HEK293T (cell line): ENCODE measurements at regions not wholly inside any gene's neighbourhood (a gene's known extent, or its start where the extent isn't known, plus 50 kb on each side); places are given as distances from the start of the nearest gene placed in this dataset.
A peak's percentile ranks its signal among the peaks of the same experiment; 100 is the strongest.

Source experiments
- CTCF ChIA-PET: fragments of 350-600 bp; formaldehyde crosslinking; extraction: SDS; loops from one replicate; lab custom pipeline; 2021; ENCODE audit warnings: antibody characterized with exemption, inconsistent platforms; lab: Yijun Ruan, JAX
- POLR2A ChIA-PET: fragments of 350-600 bp; formaldehyde crosslinking; extraction: SDS; loops from one replicate; lab custom pipeline; 2020; ENCODE audit warnings: antibody characterized with exemption, inconsistent platforms; lab: Yijun Ruan, JAX
- DNase-seq: peaks from one replicate; pipeline ENCODE4 v3.0.0; 2012; ENCODE audit warnings: mixed read lengths; ENCODE audit errors: extremely low spot score
- ARNT ChIP-seq: fragments of 450-650 bp; IDR thresholded peaks from 2 replicates; pipeline ENCODE4 v1.6.1; 2017; ENCODE audit warnings: mild to moderate bottlenecking
- BHLHE40 ChIP-seq: fragments of 450-650 bp; IDR thresholded peaks from 2 replicates; pipeline ENCODE4 v1.6.1; 2016; ENCODE audit warnings: mild to moderate bottlenecking, moderate library complexity, borderline replicate concordance
- CTBP1 ChIP-seq: fragments of 450-650 bp; IDR thresholded peaks from 2 replicates; pipeline ENCODE4 v1.6.1; 2016; ENCODE audit warnings: borderline replicate concordance
- ELF4 ChIP-seq: fragments of 450-650 bp; IDR thresholded peaks from 2 replicates; pipeline ENCODE4 v1.6.1; 2017; ENCODE audit warnings: antibody characterized with exemption
- FOXA1 ChIP-seq: fragments of 450-650 bp; IDR thresholded peaks from 2 replicates; pipeline ENCODE4 v1.6.1; 2016; ENCODE audit warnings: mild to moderate bottlenecking
- FOXK2 ChIP-seq: fragments of 450-650 bp; IDR thresholded peaks from 2 replicates; pipeline ENCODE4 v1.6.1; 2016; ENCODE audit warnings: mild to moderate bottlenecking
- FOXM1 ChIP-seq: fragments of 450-650 bp; IDR thresholded peaks from 2 replicates; pipeline ENCODE4 v1.6.1; 2017; ENCODE audit warnings: mild to moderate bottlenecking, borderline replicate concordance
- HDGF ChIP-seq: fragments of 450-650 bp; IDR thresholded peaks from 2 replicates; pipeline ENCODE4 v1.6.1; 2017; ENCODE audit warnings: antibody characterized with exemption, borderline replicate concordance
- L3MBTL2 ChIP-seq: fragments of 450-650 bp; conservative IDR thresholded peaks from 2 replicates; pipeline ENCODE4 v1.6.1; 2016; ENCODE audit warnings: mild to moderate bottlenecking
- LEF1 ChIP-seq: fragments of 450-650 bp; IDR thresholded peaks from 2 replicates; pipeline ENCODE4 v1.6.1; 2017; ENCODE audit warnings: mild to moderate bottlenecking, borderline replicate concordance
- NFRKB ChIP-seq: fragments of 450-650 bp; IDR thresholded peaks from 2 replicates; pipeline ENCODE4 v1.6.1; 2016; ENCODE audit warnings: mild to moderate bottlenecking, moderate library complexity
- SP1 ChIP-seq: fragments of 450-650 bp; IDR thresholded peaks from 2 replicates; pipeline ENCODE4 v1.6.1; 2017
- SUZ12 ChIP-seq: fragments of 450-650 bp; IDR thresholded peaks from 2 replicates; pipeline ENCODE4 v1.6.1; 2016; ENCODE audit warnings: mild to moderate bottlenecking
- TARDBP ChIP-seq: fragments of 450-650 bp; IDR thresholded peaks from 2 replicates; pipeline ENCODE4 v1.6.1; 2016
- ZNF384 ChIP-seq: fragments of 450-650 bp; IDR thresholded peaks from 2 replicates; pipeline ENCODE4 v1.6.1; 2016
- TF ChIP-seq, protein P1 (sequence below): fragments of 450-650 bp; IDR thresholded peaks from 2 replicates; pipeline ENCODE4 v1.6.1; 2016

DNA sequence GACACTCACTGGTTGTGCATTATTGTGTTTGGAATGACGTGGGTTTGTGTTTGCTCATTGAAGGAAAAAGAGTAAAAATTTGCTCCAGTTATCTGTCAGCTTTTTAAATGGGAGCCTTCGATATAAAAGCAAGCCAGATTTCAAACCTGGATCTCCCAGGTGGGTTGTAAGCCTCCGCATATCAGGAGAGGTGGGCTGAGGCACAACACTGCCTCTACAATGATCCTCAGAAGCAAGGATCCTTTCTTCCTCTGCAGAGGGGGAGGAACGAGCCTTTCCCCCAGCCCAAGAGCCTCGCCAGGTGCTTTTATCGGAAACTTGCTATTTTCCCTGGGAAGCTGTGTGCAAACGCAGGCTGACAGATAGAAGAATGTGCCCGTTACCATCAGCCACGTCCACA is 331.0 kb upstream of the MGMT start:
- no peak for DNase-seq
- CTCF ChIA-PET: no interaction called here
- POLR2A ChIA-PET: no interaction called here
- TF ChIP-seq SP1 (no peak), FOXA1 (no peak), NFRKB (no peak), FOXK2 (no peak), CTBP1 (no peak), ELF4 (no peak), HDGF (no peak), FOXM1 (no peak)

DNA sequence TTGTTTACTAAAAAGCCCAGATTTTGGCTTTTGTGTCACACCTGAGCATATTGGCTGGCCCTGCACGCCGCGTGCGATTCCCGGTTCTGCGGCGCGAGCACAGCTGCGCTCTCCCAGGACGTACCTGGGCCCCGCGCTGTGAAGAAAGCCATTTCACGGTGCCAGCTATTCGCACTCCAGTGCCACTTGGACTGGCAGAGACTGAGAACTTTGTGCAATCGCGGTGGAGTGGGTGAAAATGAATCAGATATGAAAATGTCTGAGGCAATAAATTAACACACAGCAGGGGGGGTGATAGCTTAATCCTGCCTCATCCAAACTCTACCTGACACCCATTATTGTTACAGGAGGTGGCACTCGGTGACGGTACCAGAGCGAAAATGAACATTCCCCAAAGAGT is 330.1 kb upstream of the MGMT start:
- no peak for TF ChIP-seq ARNT
- no peak for TF ChIP-seq SUZ12
- TF ChIP-seq ZNF384: no peak
- TF ChIP-seq HDGF: no peak
- no peak for TF ChIP-seq BHLHE40
- TF ChIP-seq FOXM1: no peak
- TF ChIP-seq, protein P1, sequence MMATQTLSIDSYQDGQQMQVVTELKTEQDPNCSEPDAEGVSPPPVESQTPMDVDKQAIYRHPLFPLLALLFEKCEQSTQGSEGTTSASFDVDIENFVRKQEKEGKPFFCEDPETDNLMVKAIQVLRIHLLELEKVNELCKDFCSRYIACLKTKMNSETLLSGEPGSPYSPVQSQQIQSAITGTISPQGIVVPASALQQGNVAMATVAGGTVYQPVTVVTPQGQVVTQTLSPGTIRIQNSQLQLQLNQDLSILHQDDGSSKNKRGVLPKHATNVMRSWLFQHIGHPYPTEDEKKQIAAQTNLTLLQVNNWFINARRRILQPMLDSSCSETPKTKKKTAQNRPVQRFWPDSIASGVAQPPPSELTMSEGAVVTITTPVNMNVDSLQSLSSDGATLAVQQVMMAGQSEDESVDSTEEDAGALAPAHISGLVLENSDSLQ: no peak
- no peak for TF ChIP-seq ELF4
- no peak for TF ChIP-seq FOXK2
- no peak for DNase-seq
- CTCF ChIA-PET: no interaction called here
- POLR2A ChIA-PET: no interaction called here

DNA sequence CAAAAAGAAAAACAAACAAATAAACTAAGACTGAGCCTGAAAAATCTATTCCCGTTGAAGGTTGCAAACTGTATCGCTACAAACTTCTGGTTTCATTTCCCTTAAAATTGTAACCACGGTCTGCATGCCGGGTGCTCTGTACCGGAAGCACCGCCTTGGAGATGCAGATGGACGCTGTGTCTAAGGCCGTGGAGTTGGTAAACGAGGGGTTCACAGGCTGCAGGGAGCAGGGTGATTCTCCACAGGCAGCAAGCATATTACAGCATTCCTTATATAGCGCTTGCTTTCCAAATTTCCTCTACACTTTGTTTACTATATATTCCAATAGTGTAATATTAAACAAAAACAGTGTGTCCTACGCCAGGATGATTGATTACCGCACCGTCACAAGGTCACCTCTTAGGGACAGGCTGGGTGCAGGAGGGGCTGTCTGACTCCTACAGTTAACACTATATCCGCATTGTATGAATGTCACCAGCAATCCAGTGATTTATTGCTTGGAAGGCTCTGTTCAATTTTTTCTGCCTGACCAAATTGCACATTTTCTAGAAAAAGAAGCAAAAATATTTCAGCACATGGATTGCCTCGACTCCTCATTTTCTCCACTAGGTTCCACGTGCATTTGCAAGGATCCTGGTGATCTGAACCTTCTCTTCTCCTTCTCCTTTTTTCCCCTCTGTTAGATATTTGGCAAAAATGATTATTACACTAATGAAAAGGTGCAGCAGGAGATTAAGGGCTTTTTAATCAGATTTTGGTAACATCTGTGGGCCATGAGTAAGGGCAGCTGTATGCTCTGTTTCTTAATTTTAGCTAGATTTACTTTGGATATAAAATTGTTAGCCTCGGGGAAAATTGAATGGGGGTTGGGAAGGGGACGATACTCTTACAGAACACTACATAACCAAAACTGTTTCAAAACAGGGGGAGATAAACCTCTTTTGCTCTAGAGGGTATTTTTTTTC is 325.8 kb upstream of the MGMT start:
- TF ChIP-seq, protein P1: 0 out of 2 replicates have a peak, but pooled peaks have one; percentile 5
- no peak for TF ChIP-seq HDGF
- no peak for TF ChIP-seq L3MBTL2
- no peak for TF ChIP-seq NFRKB
- TF ChIP-seq ARNT: no peak
- no peak for DNase-seq
- ChIA-PET CTCF (no interaction called here), POLR2A (no interaction called here)

DNA sequence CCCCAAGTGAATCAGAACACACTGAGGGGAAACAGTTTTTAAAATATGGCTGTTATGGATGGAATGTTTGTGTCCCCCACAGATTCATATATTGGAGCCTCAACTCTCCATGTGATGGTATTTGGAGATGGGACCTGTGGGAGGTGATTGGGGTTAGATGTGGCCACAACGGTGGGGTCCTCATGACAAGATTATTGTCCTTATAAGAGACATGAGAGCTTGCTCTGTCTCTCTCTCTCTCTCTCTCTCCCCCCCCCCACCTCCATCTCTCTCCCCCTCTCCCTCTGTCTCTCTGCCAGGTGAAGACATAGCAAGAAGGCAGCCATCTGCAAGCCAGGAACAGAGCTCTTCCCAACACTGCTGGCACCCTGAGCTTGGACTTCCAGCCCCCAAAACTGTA is 315.8 kb upstream of the MGMT start:
- no peak for DNase-seq
- TF ChIP-seq HDGF: no peak
- no peak for TF ChIP-seq FOXA1
- no peak for TF ChIP-seq TARDBP
- TF ChIP-seq SUZ12: no peak
- TF ChIP-seq NFRKB: no peak
- TF ChIP-seq ZNF384: no peak
- TF ChIP-seq LEF1: no peak
- TF ChIP-seq FOXK2: no peak
- TF ChIP-seq SP1: no peak
- no peak for TF ChIP-seq L3MBTL2
- TF ChIP-seq FOXM1: no peak
- TF ChIP-seq BHLHE40: no peak
- TF ChIP-seq, protein P1: no peak
- no peak for TF ChIP-seq CTBP1
- TF ChIP-seq ARNT: no peak
- TF ChIP-seq ELF4: no peak
- ChIA-PET POLR2A (no interaction called here), CTCF (no interaction called here)

DNA sequence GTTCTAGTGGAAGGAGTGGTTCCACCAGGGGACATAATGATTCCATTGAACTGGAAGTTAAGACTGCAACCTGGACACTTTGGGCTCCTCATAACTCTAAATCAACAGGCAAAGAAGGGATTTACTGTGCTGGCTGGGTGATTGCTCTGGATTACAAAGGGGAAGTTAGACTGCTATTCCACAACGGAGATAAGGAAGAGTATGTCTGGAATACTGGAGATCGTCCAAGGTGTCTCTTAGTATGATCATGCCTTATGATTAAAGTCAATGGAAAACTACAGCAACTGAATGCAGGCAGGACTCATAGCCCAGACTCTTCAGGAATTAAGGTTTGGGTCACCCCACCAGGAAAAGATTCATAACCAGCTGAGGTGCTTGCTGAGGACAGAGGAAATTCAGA is 310.6 kb upstream of the MGMT start:
- ChIA-PET CTCF (no interaction called here), POLR2A (no interaction called here)
- TF ChIP-seq ZNF384: no peak
- TF ChIP-seq SUZ12: no peak
- TF ChIP-seq CTBP1: no peak
- no peak for TF ChIP-seq TARDBP
- TF ChIP-seq HDGF: no peak
- no peak for DNase-seq

DNA sequence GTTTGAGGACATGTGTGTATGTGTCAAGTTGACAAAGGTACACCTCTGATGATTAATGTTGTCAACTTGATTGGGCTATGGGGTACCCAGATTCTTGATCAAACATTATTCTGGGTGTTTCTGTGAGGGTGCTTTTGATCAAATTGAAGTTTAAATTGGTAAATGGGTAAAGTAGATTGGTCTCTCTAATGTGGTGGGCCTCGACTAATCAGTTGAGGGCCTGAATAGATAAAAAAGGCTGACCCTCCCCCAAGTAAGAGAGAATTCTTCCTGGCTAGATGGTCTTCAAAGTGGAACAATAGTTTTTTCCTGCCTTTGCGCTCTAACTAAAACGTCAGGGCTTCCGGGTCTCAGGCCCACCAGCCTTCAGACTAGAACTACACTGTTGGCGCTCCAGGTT is 309.9 kb upstream of the MGMT start:
- TF ChIP-seq ELF4 (no peak), HDGF (no peak), FOXM1 (no peak)
- ChIA-PET CTCF (no interaction called here), POLR2A (no interaction called here)
- DNase-seq: no peak
